ENCODE measurements at regions not wholly inside any gene's neighbourhood (a gene's known extent, or its start where the extent isn't known, plus 50 kb on each side); places are given as distances from the start of the nearest gene placed in this dataset.
"Not testable (repeated sequence)": the region's sequence is repeated elsewhere in the genome, so short reads cannot be mapped to it uniquely, and the experiment has no call there.

- TF ChIP-seq CTCF (IDR thresholded peaks at IDR 0.05; ENCODE audit: low read length); EZH2 (IDR thresholded peaks at IDR 0.05; ENCODE audit: borderline replicate concordance, low read length): not testable (repeated sequence)
Measured at GRCh38 chr5:105162557-105162956, 1600.0 kb upstream of the NUDT12 start.
